OCI-LY1 (cell line): ENCODE measurements at regions not wholly inside any gene's neighbourhood (a gene's known extent, or its start where the extent isn't known, plus 50 kb on each side); places are given as distances from the start of the nearest gene placed in this dataset.

Experiments used
- H2AFZ ChIP-seq: fragments of 200-600 bp; sonication (generic), shearing (Covaris generic); 2 replicates; pipeline ENCODE4 v1.6.0; 2014; ENCODE audit warnings: antibody characterized with exemption, mild to moderate bottlenecking, low read length
- H3F3A ChIP-seq: fragments of 200-600 bp; sonication (generic), shearing (Covaris generic); 2 replicates; pipeline ENCODE4 v1.6.0; 2014; ENCODE audit warnings: mild to moderate bottlenecking, antibody characterized with exemption, low read length, moderate library complexity; ENCODE audit not compliant: insufficient read depth
- H3K27ac ChIP-seq: fragments of 200-600 bp; sonication (generic); 2 replicates; pipeline ENCODE4 v1.5.1; 2014; ENCODE audit warnings: low read length, mixed run types, mild to moderate bottlenecking, low read depth; ENCODE audit not compliant: poor library complexity, severe bottlenecking
- H3K27me3 ChIP-seq: fragments of 200-600 bp; sonication (generic); 2 replicates; pipeline ENCODE4 v1.6.0; 2014; ENCODE audit warnings: antibody characterized with exemption, mild to moderate bottlenecking, low read length, moderate library complexity; ENCODE audit not compliant: insufficient read depth
- H3K36me3 ChIP-seq: fragments of 200-600 bp; sonication (generic); 2 replicates; pipeline ENCODE4 v1.6.1; 2014; ENCODE audit warnings: mild to moderate bottlenecking, antibody characterized with exemption, low read length, moderate library complexity, mixed read lengths; ENCODE audit not compliant: insufficient read depth
- H3K4me1 ChIP-seq: fragments of 200-600 bp; sonication (generic); 2 replicates; pipeline ENCODE4 v1.5.1; 2014; ENCODE audit warnings: mild to moderate bottlenecking, low read length, moderate library complexity; ENCODE audit not compliant: insufficient read depth, severe bottlenecking
- H3K4me2 ChIP-seq: fragments of 200-600 bp; sonication (generic), shearing (Covaris generic); 2 replicates; pipeline ENCODE4 v1.6.1; 2014; ENCODE audit warnings: low read length
- H3K4me3 ChIP-seq: fragments of 200-600 bp; sonication (generic); 2 replicates; pipeline ENCODE4 v1.5.1; 2014; ENCODE audit warnings: low read length, low read depth, mild to moderate bottlenecking, mixed read lengths; ENCODE audit not compliant: poor library complexity, severe bottlenecking
- H3K79me2 ChIP-seq: fragments of 200-600 bp; shearing (Covaris generic); 2 replicates; pipeline ENCODE4 v1.6.1; 2016; ENCODE audit warnings: mixed run types, low read length, mixed read lengths; ENCODE audit not compliant: insufficient read depth
- H3K9ac ChIP-seq: fragments of 200-600 bp; sonication (generic), shearing (Covaris generic); 2 replicates; pipeline ENCODE4 v1.6.1; 2014; ENCODE audit warnings: mild to moderate bottlenecking, low read length, mixed read lengths
- H3K9me2 ChIP-seq: fragments of 200-600 bp; sonication (generic), shearing (Covaris generic); 2 replicates; pipeline ENCODE4 v1.6.1; 2014; ENCODE audit warnings: low read depth, mild to moderate bottlenecking, low read length, mixed read lengths
- H3K9me3 ChIP-seq: fragments of 200-600 bp; shearing (Covaris generic); 2 replicates; pipeline ENCODE4 v1.6.1; 2014; ENCODE audit warnings: low read length, mixed read lengths
- H4K20me1 ChIP-seq: fragments of 200-600 bp; sonication (generic), shearing (Covaris generic); 2 replicates; pipeline ENCODE4 v1.6.0; 2016; ENCODE audit warnings: mild to moderate bottlenecking, low read length; ENCODE audit not compliant: insufficient read depth
- EZH2 ChIP-seq: fragments of 200-600 bp; sonication (generic), shearing (Covaris generic); IDR thresholded peaks from 2 replicates; pipeline ENCODE4 v1.8.0; 2017; ENCODE audit warnings: borderline replicate concordance, mixed run types, mild to moderate bottlenecking, antibody characterized with exemption, low read length, moderate library complexity, mixed read lengths
- TF ChIP-seq, protein P1 (sequence below): fragments of 200-600 bp; sonication (generic), shearing (Covaris generic); IDR thresholded peaks from 2 replicates; pipeline ENCODE4 v1.5.1; 2017; ENCODE audit warnings: mild to moderate bottlenecking, antibody characterized with exemption, low read length, moderate library complexity, mixed read lengths

DNA sequence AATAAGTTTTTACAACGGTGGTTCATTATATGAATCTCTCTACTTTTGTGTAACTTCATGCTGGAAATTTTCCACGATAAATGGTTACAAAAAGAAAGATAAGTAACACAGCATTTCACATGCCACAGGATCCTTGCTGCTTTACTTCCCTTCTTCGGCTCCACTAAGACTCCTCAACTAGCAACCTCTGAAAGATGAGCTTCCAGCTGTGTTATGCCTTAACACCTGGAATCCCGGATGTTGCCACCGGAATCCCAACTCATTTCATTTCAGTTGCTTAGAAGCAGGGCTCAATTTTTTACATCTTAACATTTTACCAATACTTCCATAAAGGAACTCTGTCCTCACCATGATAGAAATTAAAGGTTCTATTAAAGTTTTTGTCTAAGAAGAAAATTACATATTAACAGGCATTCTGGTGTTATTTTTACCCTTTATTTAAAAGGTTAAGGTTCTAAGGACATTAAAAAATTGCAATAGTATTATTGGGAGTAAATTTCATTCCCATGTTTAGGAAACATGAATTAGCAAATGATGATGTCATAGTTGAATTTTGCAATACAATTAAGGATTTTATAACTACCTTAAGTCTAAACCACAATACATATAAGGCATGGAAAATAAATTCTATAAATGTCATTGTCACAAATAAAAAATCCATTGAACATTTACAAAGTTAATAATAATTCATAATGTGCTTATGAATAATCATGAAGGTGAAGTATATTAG is 57.1 kb upstream of the IL6 start:
- no peak overlapping the region for H3K9ac ChIP-seq
- H3K9me2 ChIP-seq = no peaks in the 10 kb centered on the region
- no peak overlapping the region for H2AFZ ChIP-seq
- H3K4me1 ChIP-seq = no peaks in the 10 kb centered on the region
- no peak for TF ChIP-seq EZH2
- TF ChIP-seq, protein P1, sequence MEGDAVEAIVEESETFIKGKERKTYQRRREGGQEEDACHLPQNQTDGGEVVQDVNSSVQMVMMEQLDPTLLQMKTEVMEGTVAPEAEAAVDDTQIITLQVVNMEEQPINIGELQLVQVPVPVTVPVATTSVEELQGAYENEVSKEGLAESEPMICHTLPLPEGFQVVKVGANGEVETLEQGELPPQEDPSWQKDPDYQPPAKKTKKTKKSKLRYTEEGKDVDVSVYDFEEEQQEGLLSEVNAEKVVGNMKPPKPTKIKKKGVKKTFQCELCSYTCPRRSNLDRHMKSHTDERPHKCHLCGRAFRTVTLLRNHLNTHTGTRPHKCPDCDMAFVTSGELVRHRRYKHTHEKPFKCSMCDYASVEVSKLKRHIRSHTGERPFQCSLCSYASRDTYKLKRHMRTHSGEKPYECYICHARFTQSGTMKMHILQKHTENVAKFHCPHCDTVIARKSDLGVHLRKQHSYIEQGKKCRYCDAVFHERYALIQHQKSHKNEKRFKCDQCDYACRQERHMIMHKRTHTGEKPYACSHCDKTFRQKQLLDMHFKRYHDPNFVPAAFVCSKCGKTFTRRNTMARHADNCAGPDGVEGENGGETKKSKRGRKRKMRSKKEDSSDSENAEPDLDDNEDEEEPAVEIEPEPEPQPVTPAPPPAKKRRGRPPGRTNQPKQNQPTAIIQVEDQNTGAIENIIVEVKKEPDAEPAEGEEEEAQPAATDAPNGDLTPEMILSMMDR = no peak
- H3K27me3 ChIP-seq = no peaks in the 10 kb centered on the region; the same call in 1 of the 2 replicates
- no peaks in the 10 kb centered on the region for H4K20me1 ChIP-seq
- H3K36me3 ChIP-seq = no peaks in the 10 kb centered on the region
- no peak overlapping the region for H3K4me3 ChIP-seq
- H3F3A ChIP-seq = no peaks in the 10 kb centered on the region
- no peaks in the 10 kb centered on the region for H3K9me3 ChIP-seq
- H3K4me2 ChIP-seq = no peak overlapping the region
- no peaks in the 10 kb centered on the region for H3K79me2 ChIP-seq
- no peak overlapping the region for H3K27ac ChIP-seq

DNA sequence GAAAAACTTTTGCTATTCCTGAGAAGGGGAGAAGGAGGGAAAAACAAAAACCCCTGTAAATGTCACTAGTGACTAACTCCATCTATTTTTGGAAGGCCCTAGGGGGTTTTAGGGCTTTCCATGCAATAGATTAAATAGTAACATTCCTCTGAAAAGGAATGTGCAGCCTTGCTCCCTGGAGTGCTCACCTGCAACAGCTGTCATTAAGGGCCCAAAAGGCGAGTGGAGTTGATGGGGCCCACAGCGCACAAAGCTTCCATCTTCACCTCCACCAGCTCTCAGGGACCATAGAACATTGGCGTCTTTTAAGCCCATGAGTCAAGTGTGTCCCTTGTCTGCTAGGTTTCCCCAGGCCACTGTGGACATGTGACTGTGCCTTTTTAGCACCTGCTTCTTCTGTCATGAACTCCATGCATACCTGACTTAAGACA is 58.0 kb upstream of the IL6 start:
- no peak overlapping the region for H2AFZ ChIP-seq
- H3K9me3 ChIP-seq = no peaks in the 10 kb centered on the region
- no peaks in the 10 kb centered on the region for H4K20me1 ChIP-seq
- no peaks in the 10 kb centered on the region; the same call in 1 of the 2 replicates for H3K27me3 ChIP-seq
- no peaks in the 10 kb centered on the region for H3F3A ChIP-seq
- no peaks in the 10 kb centered on the region for H3K79me2 ChIP-seq
- TF ChIP-seq EZH2 = no peak
- TF ChIP-seq, protein P1 = no peak
- no peak overlapping the region for H3K4me3 ChIP-seq
- no peaks in the 10 kb centered on the region for H3K4me1 ChIP-seq
- no peak overlapping the region for H3K4me2 ChIP-seq
- H3K27ac ChIP-seq = no peak overlapping the region
- no peaks in the 10 kb centered on the region for H3K9me2 ChIP-seq
- no peak overlapping the region for H3K9ac ChIP-seq
- no peaks in the 10 kb centered on the region for H3K36me3 ChIP-seq

DNA sequence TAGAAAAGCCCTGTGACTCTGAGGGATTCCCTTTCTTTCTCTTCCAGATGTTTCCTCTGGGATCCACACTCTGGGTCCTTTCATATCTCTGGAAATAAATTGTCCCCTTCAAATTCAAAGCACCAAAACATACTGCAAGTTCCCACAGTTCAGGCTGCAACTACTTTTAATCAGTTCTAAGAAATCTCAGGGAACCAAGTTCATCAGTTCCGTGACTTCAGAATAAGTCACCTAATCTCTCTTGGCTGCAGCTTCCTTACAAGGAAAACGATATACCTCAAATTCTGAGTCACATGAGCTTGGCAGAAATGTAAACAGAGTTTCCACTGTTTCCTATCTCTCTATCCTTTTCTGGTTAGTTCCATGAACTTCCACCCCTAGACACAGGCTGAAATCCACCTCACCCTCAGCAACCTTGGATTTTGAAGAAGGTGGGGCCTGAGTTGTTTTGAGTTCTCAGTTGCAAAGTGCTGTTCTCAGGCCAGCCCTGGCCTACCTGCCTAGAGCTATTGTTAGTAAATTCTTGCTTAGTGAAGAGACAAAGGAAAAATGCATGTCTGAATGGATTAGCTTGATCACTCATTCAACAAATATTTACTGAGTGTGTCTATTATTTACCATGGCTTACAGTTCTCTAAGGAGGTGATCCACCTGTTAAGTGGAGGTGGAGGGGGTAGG is 59.3 kb upstream of the IL6 start:
- Histone ChIP-seq H3K4me2 (no peak overlapping the region), H3K9me3 (no peaks in the 10 kb centered on the region), H3K79me2 (no peaks in the 10 kb centered on the region), H3K9me2 (no peaks in the 10 kb centered on the region), H4K20me1 (no peaks in the 10 kb centered on the region), H3F3A (no peaks in the 10 kb centered on the region), H3K27ac (no peak overlapping the region), H3K4me1 (no peaks in the 10 kb centered on the region), H3K36me3 (no peaks in the 10 kb centered on the region), H3K4me3 (no peak overlapping the region), H3K27me3 (no peaks in the 10 kb centered on the region; the same call in 1 of the 2 replicates), H3K9ac (no peak overlapping the region), H2AFZ (no peak overlapping the region)
- no peak for TF ChIP-seq EZH2
- TF ChIP-seq, protein P1 = no peak
